WTC11 (cell line): ENCODE measurements at regions not wholly inside any gene's neighbourhood (a gene's known extent, or its start where the extent isn't known, plus 50 kb on each side); places are given as distances from the start of the nearest gene placed in this dataset.

Source experiments
- JUN ChIP-seq: sonication (generic); formaldehyde crosslinking; IDR thresholded peaks from 2 replicates; pipeline ENCODE4 v1.8.0; 2023; ENCODE audit warnings: mild to moderate bottlenecking, missing genetic modification reagents
- NR1H2 ChIP-seq: sonication (generic); formaldehyde crosslinking; IDR thresholded peaks from 2 replicates; pipeline ENCODE4 v1.9.0; 2021; ENCODE audit warnings: mild to moderate bottlenecking, moderate library complexity, missing genetic modification reagents
- PREB ChIP-seq: sonication (generic); formaldehyde crosslinking; IDR thresholded peaks from 2 replicates; pipeline ENCODE4 v1.8.1; 2022; ENCODE audit warnings: mild to moderate bottlenecking, missing genetic modification reagents, moderate library complexity, borderline replicate concordance
- USF2 ChIP-seq: sonication (generic); formaldehyde crosslinking; IDR thresholded peaks from 2 replicates; pipeline ENCODE4 v1.8.1; 2023; ENCODE audit warnings: mild to moderate bottlenecking, missing genetic modification reagents, moderate library complexity
- ZNF396 ChIP-seq: fragments of 250-450 bp; sonication (Bioruptor Pico); IDR thresholded peaks from 2 replicates; pipeline ENCODE4 v1.8.0; 2021; ENCODE audit warnings: mild to moderate bottlenecking, moderate library complexity, borderline replicate concordance
- TF ChIP-seq, protein P1 (sequence below): fragments of 200-600 bp; IDR thresholded peaks from 2 replicates; pipeline ENCODE4 v1.8.0; 2022; ENCODE audit warnings: antibody characterized with exemption
- TF ChIP-seq, protein P2 (sequence below): sonication (generic); formaldehyde crosslinking; IDR thresholded peaks from 2 replicates; pipeline ENCODE4 v1.8.1; 2023; ENCODE audit warnings: mild to moderate bottlenecking, missing genetic modification reagents
- TF ChIP-seq, protein P3 (sequence below): sonication (generic); formaldehyde crosslinking; IDR thresholded peaks from 2 replicates; pipeline ENCODE4 v1.8.1; 2023; ENCODE audit warnings: mild to moderate bottlenecking, missing genetic modification reagents, moderate library complexity

GRCh38 chr9:73866451-73866850 lies 630.7 kb upstream of the RORB start:
- TF ChIP-seq, protein P1, sequence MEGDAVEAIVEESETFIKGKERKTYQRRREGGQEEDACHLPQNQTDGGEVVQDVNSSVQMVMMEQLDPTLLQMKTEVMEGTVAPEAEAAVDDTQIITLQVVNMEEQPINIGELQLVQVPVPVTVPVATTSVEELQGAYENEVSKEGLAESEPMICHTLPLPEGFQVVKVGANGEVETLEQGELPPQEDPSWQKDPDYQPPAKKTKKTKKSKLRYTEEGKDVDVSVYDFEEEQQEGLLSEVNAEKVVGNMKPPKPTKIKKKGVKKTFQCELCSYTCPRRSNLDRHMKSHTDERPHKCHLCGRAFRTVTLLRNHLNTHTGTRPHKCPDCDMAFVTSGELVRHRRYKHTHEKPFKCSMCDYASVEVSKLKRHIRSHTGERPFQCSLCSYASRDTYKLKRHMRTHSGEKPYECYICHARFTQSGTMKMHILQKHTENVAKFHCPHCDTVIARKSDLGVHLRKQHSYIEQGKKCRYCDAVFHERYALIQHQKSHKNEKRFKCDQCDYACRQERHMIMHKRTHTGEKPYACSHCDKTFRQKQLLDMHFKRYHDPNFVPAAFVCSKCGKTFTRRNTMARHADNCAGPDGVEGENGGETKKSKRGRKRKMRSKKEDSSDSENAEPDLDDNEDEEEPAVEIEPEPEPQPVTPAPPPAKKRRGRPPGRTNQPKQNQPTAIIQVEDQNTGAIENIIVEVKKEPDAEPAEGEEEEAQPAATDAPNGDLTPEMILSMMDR = no peak
- TF ChIP-seq, protein P2, sequence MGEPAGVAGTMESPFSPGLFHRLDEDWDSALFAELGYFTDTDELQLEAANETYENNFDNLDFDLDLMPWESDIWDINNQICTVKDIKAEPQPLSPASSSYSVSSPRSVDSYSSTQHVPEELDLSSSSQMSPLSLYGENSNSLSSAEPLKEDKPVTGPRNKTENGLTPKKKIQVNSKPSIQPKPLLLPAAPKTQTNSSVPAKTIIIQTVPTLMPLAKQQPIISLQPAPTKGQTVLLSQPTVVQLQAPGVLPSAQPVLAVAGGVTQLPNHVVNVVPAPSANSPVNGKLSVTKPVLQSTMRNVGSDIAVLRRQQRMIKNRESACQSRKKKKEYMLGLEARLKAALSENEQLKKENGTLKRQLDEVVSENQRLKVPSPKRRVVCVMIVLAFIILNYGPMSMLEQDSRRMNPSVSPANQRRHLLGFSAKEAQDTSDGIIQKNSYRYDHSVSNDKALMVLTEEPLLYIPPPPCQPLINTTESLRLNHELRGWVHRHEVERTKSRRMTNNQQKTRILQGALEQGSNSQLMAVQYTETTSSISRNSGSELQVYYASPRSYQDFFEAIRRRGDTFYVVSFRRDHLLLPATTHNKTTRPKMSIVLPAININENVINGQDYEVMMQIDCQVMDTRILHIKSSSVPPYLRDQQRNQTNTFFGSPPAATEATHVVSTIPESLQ = no peak
- no peak for TF ChIP-seq NR1H2 (CRISPR knock-in tag)
- TF ChIP-seq, protein P3, sequence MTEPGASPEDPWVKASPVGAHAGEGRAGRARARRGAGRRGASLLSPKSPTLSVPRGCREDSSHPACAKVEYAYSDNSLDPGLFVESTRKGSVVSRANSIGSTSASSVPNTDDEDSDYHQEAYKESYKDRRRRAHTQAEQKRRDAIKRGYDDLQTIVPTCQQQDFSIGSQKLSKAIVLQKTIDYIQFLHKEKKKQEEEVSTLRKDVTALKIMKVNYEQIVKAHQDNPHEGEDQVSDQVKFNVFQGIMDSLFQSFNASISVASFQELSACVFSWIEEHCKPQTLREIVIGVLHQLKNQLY (CRISPR knock-in tag) = no peak
- TF ChIP-seq PREB (CRISPR knock-in tag) = no peak
- no peak for TF ChIP-seq JUN (CRISPR knock-in tag)
- TF ChIP-seq USF2 (CRISPR knock-in tag) = no peak
- TF ChIP-seq ZNF396 (CRISPR knock-in tag) = no peak
